GM19023 (cell line): ENCODE measurements at regions not wholly inside any gene's neighbourhood (a gene's known extent, or its start where the extent isn't known, plus 50 kb on each side); places are given as distances from the start of the nearest gene placed in this dataset.
"Not testable (repeated sequence)": the region's sequence is repeated elsewhere in the genome, so short reads cannot be mapped to it uniquely, and the experiment has no call there.

Source experiments
- ATAC-seq: cut with Tn5 transposase; IDR thresholded peaks from one replicate; pipeline ENCODE4 v1.9.1; 2021; ENCODE audit warnings: mild to moderate bottlenecking, moderate library complexity; ENCODE audit not compliant: unreplicated experiment

GRCh38 chr2:198545411-198545810, 741.0 kb downstream of the PLCL1 start:
- no peak for ATAC-seq

DNA sequence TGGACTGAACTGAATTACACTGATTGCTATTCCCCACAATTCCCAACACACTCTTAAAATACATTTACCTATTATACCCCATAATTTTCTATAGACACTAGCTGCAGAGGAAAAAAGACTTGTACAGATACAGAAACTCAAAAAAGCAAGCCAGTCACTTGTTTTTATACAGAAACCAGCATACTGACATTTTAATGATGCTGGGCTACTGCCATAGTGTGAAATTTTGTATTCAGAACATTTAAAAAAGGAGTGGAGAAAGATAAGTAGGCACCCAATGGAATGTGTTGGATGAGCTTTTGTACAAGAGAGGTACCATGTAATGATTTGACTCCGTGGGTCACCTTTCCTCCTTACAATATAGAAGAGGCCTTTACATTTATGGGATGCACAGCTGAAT, 740.1 kb downstream of the PLCL1 start:
- no peak for ATAC-seq

- no peak for ATAC-seq
These were observed 730.4 kb downstream of the PLCL1 start for GRCh38 chr2:198534756-198535155.

GRCh38 chr2:198525211-198525969, 721.0 kb downstream of the PLCL1 start:
- no peak for ATAC-seq

- no peak for ATAC-seq
These were observed 719.3 kb downstream of the PLCL1 start for GRCh38 chr2:198523710-198524109.

DNA sequence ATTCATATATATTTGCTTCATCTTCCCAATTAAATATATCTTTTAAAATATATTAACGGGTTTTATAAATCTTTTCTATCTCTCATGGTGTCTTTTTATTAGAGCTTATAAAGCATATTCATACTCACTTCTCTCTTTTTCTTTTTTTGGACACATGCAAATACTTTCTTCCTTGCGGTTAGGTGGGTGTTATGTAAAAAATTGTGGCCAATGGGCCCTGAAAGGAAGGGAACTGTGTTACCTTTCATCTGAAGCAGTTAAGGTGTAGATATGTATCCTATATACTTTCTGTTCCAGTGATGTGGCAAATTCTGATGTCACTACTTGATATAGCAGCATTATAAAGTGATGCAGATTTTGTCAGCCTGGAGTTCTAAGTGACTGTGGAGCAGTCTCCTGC, 714.5 kb downstream of the PLCL1 start:
- no peak for ATAC-seq

- ATAC-seq, result no peak
These were observed 713.6 kb downstream of the PLCL1 start for GRCh38 chr2:198517976-198518375.

GRCh38 chr2:198508610-198509009, 704.2 kb downstream of the PLCL1 start:
- not testable (repeated sequence) for ATAC-seq

DNA sequence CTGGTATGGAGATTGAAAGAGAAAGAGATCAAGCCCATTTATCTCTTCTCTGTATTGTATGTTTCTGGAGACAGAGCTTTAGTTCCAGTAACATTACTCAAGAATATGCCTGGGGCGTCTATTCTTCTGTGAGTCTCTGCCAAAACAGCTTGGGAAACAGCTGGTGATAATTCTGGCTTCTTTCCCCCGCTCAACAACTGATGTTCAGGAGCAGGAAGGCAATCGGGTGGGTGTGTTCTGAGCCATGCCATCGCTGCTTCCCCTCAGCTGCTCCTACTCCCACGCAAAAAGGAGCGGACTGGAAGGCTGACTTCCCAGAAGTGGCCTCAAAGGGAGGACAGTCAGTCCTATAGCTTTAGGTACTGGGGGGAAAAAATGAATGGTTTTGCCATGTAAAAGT, 695.1 kb downstream of the PLCL1 start:
- ATAC-seq, result no peak

GRCh38 chr2:198498516-198498915, 694.1 kb downstream of the PLCL1 start:
- no peak for ATAC-seq

GRCh38 chr2:198498048-198498447, 693.7 kb downstream of the PLCL1 start:
- no peak for ATAC-seq

DNA sequence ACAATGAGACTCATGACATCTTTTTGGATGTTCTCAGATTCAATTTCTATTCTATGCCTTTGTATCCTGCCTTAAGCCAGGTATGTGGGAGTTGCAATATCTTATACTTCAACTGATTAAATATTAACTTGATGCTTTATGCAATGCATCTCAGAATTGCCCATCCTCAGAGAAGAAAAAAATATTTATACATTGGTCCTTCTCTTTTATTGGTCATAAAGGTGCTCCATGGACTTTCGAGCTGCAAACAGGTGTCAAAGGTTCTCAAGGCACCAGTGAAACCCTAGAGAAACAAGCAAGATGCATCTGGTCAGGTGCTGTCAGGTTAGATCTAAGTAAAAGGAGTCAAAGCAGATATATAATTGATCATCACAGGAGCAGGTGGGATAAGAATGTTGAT, 690.5 kb downstream of the PLCL1 start:
- ATAC-seq, result no peak

- no peak for ATAC-seq
These were observed 686.4 kb downstream of the PLCL1 start for GRCh38 chr2:198490748-198491147.

- no peak for ATAC-seq
These were observed 684.6 kb downstream of the PLCL1 start for GRCh38 chr2:198488964-198489363.

DNA sequence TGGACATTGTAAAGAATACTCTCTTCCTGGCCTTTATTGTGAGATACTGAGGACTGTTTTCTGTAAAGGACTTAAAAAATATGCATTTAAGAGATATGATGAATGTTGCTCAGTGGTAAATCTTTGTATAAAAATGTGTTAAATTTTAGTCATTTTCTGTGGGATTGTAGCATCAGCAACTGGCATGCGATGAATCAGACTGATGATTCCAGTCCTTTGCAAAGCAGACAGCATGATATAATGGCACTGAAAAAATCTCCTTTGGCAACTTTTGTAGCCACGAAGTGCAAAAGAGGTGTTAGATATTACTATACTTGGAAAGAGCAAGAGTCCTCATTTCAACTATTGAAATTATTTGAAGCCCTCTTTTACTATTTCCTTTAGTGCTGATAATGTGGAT, 678.7 kb downstream of the PLCL1 start:
- no peak for ATAC-seq

- no peak for ATAC-seq
These were observed 674.7 kb downstream of the PLCL1 start for GRCh38 chr2:198479065-198479464.

GRCh38 chr2:198478361-198478760, 674.0 kb downstream of the PLCL1 start:
- ATAC-seq, result no peak

- ATAC-seq, result no peak
These were observed 671.6 kb downstream of the PLCL1 start for GRCh38 chr2:198476007-198476406.

DNA sequence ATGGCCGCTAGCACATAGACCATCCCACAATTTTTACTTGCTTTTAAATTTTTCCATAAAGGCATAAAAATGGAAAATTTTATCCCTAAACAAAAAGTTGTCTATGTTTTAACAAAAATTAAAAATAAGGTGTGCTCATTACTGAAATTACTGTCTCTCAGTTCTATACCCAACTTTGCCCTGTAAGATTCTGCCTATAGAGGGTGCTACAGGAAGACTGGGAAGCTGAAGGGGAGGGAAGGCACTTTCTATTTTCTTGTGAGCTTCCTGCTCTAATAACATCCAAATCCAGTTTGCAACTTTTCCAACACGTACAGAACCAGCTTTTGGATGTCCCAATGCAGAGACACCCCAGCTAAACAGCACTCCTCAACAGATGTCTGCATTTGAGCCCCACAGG, 666.9 kb downstream of the PLCL1 start:
- no peak for ATAC-seq

- no peak for ATAC-seq
These were observed 663.7 kb downstream of the PLCL1 start for GRCh38 chr2:198468136-198468535.

- ATAC-seq, result no peak
These were observed 661.6 kb downstream of the PLCL1 start for GRCh38 chr2:198465970-198466369.

GRCh38 chr2:198456418-198456817, 652.0 kb downstream of the PLCL1 start:
- no peak for ATAC-seq

DNA sequence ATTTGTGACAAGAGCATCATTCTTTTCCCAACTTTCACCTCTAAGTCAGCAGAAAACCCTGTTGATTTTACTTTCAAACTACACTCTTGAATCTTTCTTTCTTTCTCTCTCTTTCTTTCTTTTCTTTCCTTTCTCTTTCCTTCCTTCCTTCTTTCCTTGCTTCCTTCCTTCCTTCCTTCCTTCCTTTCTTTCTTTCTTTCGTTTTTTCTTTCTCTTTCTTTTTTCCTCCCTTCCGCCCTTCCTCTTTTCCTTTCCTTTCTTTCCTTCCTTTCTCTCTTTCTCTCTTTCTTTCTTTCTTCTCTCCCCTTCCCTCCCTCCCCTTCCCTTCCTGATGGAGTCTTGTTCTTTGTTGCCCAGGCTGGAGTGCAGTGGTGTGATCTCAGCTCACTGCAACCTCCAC, 649.5 kb downstream of the PLCL1 start:
- no peak for ATAC-seq
